Activated CD4-positive, CD25-positive, alpha-beta regulatory T cell treated with anti-CD3 and anti-CD28 coated beads, Interleukin-2, amount 50 U/mL, for 72 hours (primary cell): ENCODE measurements at regions not wholly inside any gene's neighbourhood (a gene's known extent, or its start where the extent isn't known, plus 50 kb on each side); places are given as distances from the start of the nearest gene placed in this dataset.
"Not testable (repeated sequence)": the region's sequence is repeated elsewhere in the genome, so short reads cannot be mapped to it uniquely, and the experiment has no call there.

Experiments
- DNase-seq: peaks from one replicate; pipeline ENCODE4 v3.0.0; 2021

DNA sequence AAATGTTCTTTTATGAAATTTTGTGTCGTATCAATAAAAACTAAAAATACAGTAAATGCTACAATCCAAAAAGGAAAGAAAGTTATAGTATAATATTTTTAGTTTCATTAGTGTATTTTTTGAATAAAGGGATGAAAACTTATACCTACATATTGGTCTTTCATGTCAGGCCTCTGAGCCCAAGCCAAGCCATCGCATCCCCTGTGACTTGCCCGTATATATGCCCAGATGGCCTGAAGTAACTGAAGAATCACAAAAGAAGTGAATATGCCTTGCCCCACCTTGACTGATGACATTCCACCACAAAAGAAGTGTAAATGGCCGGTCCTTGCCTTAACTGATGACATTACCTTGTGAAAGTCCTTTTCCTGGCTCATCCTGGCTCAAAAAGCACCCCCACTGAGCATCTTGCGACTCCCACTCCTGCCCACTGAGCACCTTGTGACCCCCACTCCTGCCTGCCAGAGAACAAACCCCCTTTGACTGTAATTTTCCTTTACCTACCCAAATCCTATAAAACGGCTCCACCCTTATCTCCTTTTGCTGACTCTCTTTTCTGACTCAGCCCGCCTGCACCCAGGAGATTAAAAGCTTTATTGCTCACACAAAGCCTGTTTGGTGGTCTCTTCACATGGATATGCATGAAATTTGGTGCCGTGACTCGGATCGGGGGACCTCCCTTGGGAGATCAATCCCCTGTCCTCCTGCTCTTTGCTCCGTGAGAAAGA, 108.2 kb upstream of the PELI1 start:
- DNase-seq: not testable (repeated sequence)

GRCh38 chr2:64253421-64253820, 109.2 kb upstream of the PELI1 start:
- not testable (repeated sequence) for DNase-seq

DNA sequence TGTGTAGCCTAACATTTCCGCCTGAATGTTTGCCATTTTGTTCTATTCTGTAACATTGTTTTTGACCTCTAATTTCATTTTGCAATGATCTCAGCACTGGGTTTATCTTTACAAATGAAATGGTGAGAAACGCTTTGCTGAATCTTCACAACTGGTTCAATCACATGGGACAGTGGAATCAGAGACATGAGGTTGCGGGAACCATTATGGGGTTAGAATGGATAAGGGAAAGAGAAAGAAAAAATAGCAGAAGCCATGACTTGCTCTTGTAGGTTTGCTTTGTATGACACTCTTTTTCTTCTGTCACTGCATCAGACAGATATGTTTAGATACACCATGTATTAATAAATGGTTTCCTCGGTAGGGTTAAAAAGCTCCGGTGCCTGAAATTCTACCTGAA, 114.3 kb upstream of the PELI1 start:
- DNase-seq: no peak

DNA sequence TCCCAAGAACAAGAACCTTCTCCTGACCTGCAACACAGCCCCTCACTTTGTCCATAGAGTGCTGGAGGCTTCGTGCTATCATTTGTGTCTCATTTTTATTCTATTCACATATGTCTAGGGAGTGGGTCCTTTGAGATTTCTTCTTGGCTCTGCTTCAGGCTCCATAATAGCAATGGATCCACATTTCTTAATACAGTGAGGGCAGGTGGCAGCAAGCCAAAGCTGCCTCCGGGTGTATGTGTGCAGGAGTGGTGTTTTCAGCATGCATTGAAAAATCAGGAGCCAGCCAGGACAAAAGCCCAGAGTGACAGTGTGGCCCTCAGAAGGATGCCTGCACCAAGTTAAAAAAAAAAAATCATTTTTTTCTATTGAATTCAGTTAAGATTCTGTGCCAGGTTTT, 115.1 kb upstream of the PELI1 start:
- DNase-seq: no peak

DNA sequence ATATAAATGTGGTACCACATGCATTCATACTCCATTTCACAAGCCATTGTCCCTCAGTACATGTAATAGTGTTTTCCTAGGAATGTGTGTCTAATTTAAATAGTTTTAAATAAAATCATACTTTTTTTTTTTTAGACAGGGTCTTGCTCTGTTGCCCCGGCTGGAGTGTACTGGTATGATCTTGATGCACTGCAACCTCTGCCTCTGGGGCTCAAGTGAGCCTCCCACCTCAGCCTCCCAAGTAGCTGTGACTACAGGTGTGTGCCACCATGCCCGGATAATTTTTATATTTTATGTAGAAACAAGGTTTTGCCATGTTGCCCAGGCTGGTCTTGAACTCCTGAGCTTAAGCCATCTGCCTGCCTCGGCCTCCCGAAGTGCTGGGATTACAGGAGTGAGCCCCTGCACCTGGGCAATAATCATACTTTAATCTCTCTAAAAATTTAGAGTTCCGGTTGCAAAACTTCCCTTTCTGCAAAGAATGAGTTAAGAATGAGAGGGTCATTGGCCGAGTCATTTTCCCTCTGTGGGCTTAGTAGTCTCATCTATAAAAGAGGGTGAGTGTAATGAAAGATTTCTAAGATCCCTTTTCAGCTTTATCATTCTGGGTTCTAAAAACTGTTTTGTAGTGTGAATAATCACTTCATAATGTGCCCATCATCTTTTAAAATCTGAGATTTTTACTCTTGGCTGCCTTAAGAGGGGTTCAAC, 116.0 kb upstream of the PELI1 start:
- DNase-seq: no peak

DNA sequence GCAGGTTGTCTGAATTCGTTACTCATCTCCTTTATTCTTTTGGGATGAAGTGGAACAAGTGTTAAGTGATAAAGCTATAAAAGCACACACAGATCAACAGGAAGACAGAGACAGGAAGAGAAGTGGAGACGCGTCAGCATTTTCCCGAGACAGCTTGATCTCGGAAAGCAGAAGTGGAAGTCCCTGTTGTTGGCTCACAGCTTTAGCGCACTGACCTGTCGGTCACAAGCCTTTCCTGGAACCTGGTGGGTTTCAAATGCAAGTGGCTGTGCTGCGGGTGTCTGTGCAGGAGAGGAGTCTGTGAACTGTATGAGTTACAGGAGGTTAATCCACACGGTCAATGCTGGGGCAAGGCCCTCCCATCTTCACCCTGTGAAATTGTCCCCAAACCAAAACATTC, 116.6 kb upstream of the PELI1 start:
- peak; percentile 44 for DNase-seq

- no peak for DNase-seq
Measured at GRCh38 chr2:64262071-64262470, 117.9 kb upstream of the PELI1 start.

DNA sequence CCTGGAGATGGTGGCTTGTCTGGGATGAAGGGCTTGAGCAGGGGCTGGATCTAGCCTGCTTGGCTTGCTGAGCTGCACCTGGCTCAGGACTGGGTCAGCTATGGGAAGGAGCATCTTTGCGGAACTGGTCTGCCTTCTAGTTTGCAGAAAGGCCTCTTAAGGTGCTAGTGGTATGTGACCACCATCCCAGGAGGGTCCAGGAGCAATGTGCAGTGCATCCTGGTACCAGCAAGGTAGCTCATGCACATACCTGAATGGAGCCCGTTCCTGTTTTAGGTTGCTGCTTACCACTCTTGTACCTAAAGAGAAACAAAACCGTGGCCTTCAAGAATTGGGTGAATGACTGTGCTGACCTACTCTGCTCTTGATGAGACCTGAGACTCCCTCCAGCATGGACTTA, 118.6 kb upstream of the PELI1 start:
- no peak for DNase-seq

DNA sequence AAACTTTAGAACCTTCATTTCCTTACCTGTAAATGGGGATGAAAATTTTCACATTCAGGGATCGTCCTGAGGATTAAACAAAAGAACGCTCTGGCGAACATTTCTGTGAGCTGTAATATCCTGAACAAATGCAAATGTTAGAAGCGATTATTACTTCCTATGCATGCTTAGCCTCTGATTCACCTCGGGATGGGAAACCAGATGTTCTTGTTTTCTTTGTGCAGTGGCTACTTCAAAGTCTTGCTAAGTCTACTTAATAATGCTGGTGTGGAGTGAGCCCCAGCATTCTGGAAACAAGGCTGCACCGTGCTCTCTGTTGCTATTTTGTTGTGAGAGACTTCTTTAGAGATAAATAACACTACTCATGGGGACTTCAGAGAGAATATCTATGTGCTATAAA, 119.1 kb upstream of the PELI1 start:
- no peak for DNase-seq

DNA sequence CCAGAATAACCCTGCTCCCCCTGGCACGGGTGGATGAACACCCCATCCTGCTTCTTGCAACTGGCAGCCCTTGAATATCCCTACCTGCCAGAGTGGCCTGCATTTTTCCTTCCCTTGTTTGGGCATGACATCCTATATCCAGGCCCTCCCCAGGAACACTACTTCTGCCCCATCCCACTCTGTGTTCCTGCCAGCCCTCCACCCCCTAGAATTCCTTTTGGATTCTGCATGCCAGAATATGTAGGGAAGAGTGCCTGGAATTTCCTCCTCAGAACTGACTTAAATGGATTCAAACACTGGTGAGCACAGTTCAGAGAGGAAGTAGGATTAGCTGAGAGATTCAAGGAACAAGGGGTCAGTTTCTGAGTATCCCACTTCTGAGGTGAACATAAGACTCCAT, 123.5 kb upstream of the PELI1 start:
- no peak for DNase-seq

GRCh38 chr2:64268330-64269048, 124.3 kb upstream of the PELI1 start:
- no peak for DNase-seq

DNA sequence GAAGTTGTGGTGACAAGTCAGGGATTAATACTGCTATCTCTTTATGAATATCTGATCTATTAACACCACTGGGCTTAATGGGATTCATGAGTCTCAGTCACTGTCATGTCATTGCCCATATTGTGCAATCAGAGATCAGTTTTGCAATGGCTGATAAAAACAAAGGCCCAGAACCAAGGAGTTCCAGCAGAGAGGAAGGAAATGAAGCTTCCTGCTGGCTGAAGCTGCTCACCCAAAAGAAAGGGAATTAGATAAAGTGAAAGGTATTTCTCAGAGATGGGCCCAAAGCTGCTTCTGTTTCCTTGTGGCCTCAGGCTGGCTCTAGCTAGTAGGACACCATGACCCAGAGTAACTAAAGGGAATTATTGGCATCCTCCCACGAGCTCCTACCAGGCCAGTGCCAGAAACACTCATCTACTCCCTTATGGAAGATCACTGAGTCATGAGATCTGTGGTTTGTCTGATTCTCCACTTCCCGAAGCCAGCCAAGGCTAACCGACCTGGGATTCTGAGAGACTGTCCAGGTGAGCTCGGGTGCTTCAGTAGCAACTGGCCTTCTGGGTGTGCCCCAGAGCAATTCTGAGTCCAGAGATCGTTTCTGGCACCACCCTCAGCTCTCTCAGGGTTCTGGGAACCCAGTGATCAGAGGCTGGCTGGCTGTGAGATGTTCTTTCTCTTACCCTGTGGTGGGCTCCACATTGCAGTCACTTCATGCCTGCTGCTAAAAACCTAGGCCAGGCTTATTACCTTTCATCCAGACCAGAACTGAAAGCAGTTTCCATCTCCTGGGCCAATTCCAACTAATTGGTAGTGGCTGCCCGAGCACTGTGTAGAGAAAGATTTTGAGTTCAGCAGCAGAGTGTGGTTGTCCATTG, 129.5 kb upstream of the PELI1 start:
- no peak for DNase-seq

DNA sequence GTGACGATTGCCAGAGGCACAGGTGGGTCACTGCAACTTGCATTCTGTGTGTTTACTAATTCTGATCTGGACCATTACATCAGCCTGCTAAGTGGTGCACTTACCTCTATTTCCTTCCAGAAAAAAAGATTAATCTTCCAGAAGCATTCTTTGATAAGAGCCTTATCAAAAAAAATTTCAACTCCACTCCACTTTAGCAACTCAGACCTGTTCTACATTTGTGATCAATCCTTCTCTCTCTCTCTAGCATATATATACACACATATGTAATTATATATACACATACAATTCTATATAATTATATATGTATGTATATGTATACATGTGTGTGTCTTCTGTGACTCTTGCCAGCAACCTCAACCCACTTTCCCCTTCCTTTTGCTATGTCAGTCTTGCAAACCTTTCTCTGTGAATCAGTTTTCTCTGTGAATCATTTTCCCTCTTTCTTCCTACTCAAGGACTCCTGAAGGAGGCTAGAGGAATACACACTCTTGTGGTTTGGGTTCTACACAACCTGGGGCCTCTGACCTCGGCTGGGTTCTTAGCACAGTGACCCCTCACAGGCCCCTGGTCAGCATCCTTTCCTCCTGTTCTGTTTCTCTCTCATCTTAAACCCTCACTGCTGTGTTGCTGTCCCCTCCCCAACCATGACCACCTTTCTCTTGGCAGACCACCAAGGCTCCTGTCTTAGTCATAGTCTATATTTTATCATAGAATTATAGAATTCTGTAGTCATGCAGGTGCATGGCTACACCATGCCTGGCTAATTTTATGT, 130.4 kb upstream of the PELI1 start:
- no peak for DNase-seq

- no peak for DNase-seq
Measured at GRCh38 chr2:64275174-64275466, 130.9 kb upstream of the PELI1 start.

DNA sequence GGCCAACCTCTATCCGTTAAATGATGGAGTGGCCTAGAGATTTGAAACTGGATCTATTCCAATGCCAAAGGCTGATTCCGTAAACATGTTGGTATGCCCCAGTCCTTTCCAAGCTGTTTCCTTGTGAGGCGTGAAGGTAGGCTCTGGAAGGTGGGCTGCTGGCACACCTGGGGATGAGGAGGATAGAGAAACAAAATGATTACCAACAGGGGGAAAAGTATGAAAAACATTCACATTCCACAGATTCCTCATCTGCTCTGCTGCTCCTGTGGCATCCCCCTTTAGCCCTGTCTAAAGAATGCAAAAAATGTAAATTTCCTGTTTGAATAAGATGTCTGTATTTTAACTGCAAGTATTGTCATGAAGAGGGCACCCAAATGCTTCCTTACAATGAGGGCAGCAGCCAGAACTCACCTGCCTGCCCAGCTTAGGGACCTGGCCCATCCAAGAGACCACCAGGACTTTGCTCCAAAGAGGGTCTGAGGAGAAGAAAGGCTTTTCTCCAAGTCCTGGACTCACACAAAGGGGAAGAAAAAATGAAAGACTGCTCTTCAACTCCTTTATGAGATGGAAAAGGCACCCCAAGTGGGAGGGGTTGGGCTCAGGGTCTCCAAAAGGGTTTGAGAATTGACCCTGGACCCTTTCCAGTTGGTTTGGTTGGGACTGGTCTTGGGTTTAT, 132.3 kb upstream of the PELI1 start:
- no peak for DNase-seq

- no peak for DNase-seq
Measured at GRCh38 chr2:64277101-64277849, 133.1 kb upstream of the PELI1 start.

DNA sequence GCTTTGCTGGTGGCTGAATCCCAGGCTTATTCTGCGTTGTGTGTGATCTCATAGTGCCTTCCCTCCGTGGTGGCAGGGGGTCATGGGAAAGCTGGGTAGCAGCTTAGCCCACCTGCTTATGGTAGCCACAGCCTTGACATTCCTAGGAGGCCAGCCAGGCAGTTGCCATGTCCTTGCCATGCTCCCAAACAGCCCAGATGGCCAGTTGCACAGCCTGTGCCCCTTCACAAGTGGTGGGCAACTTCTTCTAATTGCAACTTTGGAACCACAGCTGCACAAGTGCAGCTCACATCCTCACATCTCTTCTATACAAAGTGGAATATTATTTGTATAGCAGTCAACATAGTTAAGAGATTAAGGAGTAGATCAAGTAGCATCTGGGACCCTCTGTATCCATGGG, 136.6 kb upstream of the PELI1 start:
- DNase-seq: not testable (repeated sequence)

DNA sequence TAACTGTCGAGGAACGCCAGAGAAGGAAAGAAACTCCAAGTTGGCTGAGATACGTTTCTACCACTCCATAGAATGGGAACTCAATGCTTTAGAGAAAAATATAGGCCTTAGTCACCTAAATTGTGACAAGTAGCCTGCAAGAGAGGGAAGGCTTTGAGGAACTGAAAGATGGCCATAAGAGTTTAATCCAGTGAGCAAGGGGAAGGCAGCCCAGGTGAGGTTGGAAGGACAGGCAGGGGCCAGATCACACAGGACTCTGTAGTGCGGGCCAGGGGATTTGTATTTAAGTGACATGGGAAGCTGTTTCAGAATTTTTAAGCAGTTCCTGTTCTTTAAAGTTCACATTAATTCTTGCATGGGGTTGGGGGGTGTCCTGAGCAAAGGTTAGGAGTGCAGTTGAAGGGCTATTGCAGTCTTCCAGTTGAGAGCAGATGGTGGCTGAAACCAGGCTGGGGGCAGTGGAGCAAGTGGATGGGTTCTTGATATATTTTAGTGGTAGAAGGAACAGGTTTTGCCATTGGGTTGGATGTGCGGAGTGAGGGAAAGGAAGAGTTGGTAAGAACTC, 138.9 kb upstream of the PELI1 start:
- no peak for DNase-seq

- no peak for DNase-seq
Measured at GRCh38 chr2:64283641-64284361, 139.6 kb upstream of the PELI1 start.

- DNase-seq: no peak
Measured at GRCh38 chr2:64284751-64285150, 140.5 kb upstream of the PELI1 start.
